ENCODE measurements at regions not wholly inside any gene's neighbourhood (a gene's known extent, or its start where the extent isn't known, plus 50 kb on each side); places are given as distances from the start of the nearest gene placed in this dataset.

GRCh38 chr3:6097021-6097420 is 763.9 kb upstream of the GRM7 start:
- TF ChIP-seq CTCF (IDR thresholded peaks at IDR 0.05) = no peak
- no peak for TF ChIP-seq POLR2A (IDR thresholded peaks at IDR 0.05)

Measured in Peyer's patch (tissue), 4 donors.